Smooth muscle cell (in vitro differentiated cells): ENCODE measurements at regions not wholly inside any gene's neighbourhood (a gene's known extent, or its start where the extent isn't known, plus 50 kb on each side); places are given as distances from the start of the nearest gene placed in this dataset.

Experiments
- DNase-seq: peaks from one replicate; lab custom pipeline; 2025; ENCODE audit not compliant: unreplicated experiment; lab: John Stamatoyannopoulos, UW
- H2AFZ ChIP-seq: fragments of 200-600 bp; sonication (generic); 2 replicates; pipeline ENCODE4 v1.6.0; 2016; ENCODE audit warnings: antibody characterized with exemption, low read depth, mild to moderate bottlenecking
- H3F3A ChIP-seq: fragments of 200-600 bp; sonication (generic); 2 replicates; pipeline ENCODE4 v1.6.0; 2017; ENCODE audit warnings: antibody characterized with exemption, low read depth
- H3K27ac ChIP-seq: fragments of 200-600 bp; sonication (generic); 2 replicates; pipeline ENCODE4 v1.5.1; 2016; ENCODE audit warnings: low read depth, mild to moderate bottlenecking
- H3K27me3 ChIP-seq: fragments of 200-600 bp; sonication (generic); 2 replicates; pipeline ENCODE4 v1.6.1; 2016; ENCODE audit warnings: low read depth, mild to moderate bottlenecking
- H3K36me3 ChIP-seq: fragments of 200-600 bp; sonication (generic); 2 replicates; pipeline ENCODE4 v1.5.1; 2016; ENCODE audit warnings: low read depth
- H3K4me1 ChIP-seq: fragments of 200-600 bp; sonication (generic); 2 replicates; pipeline ENCODE4 v1.5.1; 2016; ENCODE audit warnings: low read depth
- H3K4me2 ChIP-seq: fragments of 200-600 bp; sonication (generic); 2 replicates; pipeline ENCODE4 v1.6.0; 2016; ENCODE audit warnings: mild to moderate bottlenecking
- H3K4me3 ChIP-seq: fragments of 200-600 bp; sonication (generic); 2 replicates; pipeline ENCODE4 v1.5.1; 2016; ENCODE audit warnings: mild to moderate bottlenecking
- H3K79me2 ChIP-seq: fragments of 200-600 bp; sonication (generic); 2 replicates; pipeline ENCODE4 v1.6.0; 2016; ENCODE audit warnings: low read depth, mild to moderate bottlenecking
- H3K9ac ChIP-seq: fragments of 200-600 bp; sonication (generic); 2 replicates; pipeline ENCODE4 v1.6.0; 2016; ENCODE audit warnings: low read depth
- H3K9me3 ChIP-seq: fragments of 200-600 bp; sonication (generic); replicated peaks from 2 replicates; pipeline ENCODE4 v1.5.1; 2016; ENCODE audit warnings: low read depth
- H4K20me1 ChIP-seq: fragments of 200-600 bp; sonication (generic); 2 replicates; pipeline ENCODE4 v1.6.0; 2016; ENCODE audit warnings: low read depth
- CTCF ChIP-seq: fragments of 200-600 bp; sonication (generic); IDR thresholded peaks from 2 replicates; pipeline ENCODE4 v1.5.1; 2017; ENCODE audit warnings: borderline replicate concordance, mild to moderate bottlenecking, antibody characterized with exemption; ENCODE audit not compliant: insufficient read depth, poor library complexity, severe bottlenecking
- WGBS: methylation state at CpG from one replicate; pipeline ENCODE4 v1.1.7; 2016; ENCODE audit warnings: low lambda C conversion rate; 5-methylcytosine and 5-hydroxymethylcytosine counted together

- no peak for DNase-seq
These were observed 249.1 kb upstream of the PITRM1 start for GRCh38 chr10:3421537-3422257.

GRCh38 chr10:3420527-3421469, 248.2 kb upstream of the PITRM1 start:
- H3F3A ChIP-seq = no peaks in the 10 kb centered on the region
- no peak overlapping the region for H3K4me3 ChIP-seq
- no peak overlapping the region for H3K4me2 ChIP-seq
- H3K27me3 ChIP-seq = no peaks in the 10 kb centered on the region
- H3K9ac ChIP-seq = no peak overlapping the region
- no peaks in the 10 kb centered on the region for H3K36me3 ChIP-seq
- H2AFZ ChIP-seq = no peak overlapping the region
- H3K79me2 ChIP-seq = no peaks in the 10 kb centered on the region
- TF ChIP-seq CTCF = no peak
- no peak overlapping the region for H3K27ac ChIP-seq
- no peaks in the 10 kb centered on the region for H3K9me3 ChIP-seq
- H4K20me1 ChIP-seq = no peaks in the 10 kb centered on the region
- DNase-seq = no peak
- WGBS = 94% methylated on average over 18 of the region's 18 CpGs
- no peaks in the 10 kb centered on the region for H3K4me1 ChIP-seq

More at GRCh38 chr10:3421537-3422257, 249.1 kb upstream of the PITRM1 start:
- no peaks in the 10 kb centered on the region for H3K9me3 ChIP-seq
- no peaks in the 10 kb centered on the region for H3K36me3 ChIP-seq
- no peak overlapping the region for H3K4me2 ChIP-seq
- no peak overlapping the region for H3K4me3 ChIP-seq
- H3F3A ChIP-seq = no peaks in the 10 kb centered on the region
- H3K27me3 ChIP-seq = no peaks in the 10 kb centered on the region
- TF ChIP-seq CTCF = no peak
- no peak overlapping the region for H3K9ac ChIP-seq
- H3K79me2 ChIP-seq = no peaks in the 10 kb centered on the region
- no peaks in the 10 kb centered on the region for H3K4me1 ChIP-seq
- H3K27ac ChIP-seq = no peak overlapping the region
- H4K20me1 ChIP-seq = no peaks in the 10 kb centered on the region
- H2AFZ ChIP-seq = no peak overlapping the region
- 82% methylated on average over 16 of the region's 16 CpGs for WGBS

DNA sequence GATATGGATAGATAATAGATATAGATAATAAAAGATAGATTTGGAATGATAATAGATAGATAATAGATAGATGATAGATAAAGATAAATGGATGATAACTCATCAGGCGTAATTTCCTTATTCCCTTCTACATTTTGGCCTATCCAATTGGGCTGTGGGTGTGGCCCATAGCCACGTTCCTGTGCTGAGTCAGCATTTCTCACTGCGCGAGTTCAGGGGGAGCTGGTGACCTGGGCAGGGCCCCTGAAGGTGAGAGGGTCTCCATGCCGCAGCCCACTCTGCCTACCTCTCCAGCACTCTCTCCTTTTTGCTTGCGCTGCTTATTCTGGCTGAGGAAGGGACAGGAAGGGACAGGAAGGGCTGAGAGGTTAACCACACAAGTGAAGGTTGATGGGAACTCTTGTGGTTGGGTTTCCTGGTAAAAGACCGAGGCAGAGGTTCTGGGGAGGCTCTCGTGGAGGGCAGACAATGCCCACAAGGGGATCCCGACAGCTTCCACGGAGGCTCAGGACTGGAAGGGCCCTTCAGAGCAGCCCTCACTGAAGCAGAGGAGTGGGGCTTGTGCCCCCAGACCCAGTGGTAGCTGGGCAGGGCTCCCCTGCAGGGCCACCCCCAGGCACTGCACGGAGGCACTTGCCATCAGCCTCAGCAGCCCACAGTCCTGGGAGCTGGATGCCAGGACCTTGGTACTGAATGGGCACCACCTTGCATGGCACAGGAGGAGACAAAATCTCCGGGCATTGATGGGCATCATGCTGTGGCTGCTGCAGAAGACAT, 247.3 kb upstream of the PITRM1 start:
- Histone ChIP-seq H3K4me2 (no peak overlapping the region), H4K20me1 (no peaks in the 10 kb centered on the region), H3K4me3 (no peak overlapping the region), H3K9me3 (no peaks in the 10 kb centered on the region), H3K4me1 (no peaks in the 10 kb centered on the region), H3K79me2 (no peaks in the 10 kb centered on the region), H3K27ac (no peak overlapping the region), H3K27me3 (no peaks in the 10 kb centered on the region), H3F3A (no peaks in the 10 kb centered on the region), H3K36me3 (no peaks in the 10 kb centered on the region), H3K9ac (no peak overlapping the region), H2AFZ (no peak overlapping the region)
- DNase-seq = no peak
- 87% methylated on average over 12 of the region's 12 CpGs for WGBS
- no peak for TF ChIP-seq CTCF
